ENCODE measurements at regions not wholly inside any gene's neighbourhood (a gene's known extent, or its start where the extent isn't known, plus 50 kb on each side); places are given as distances from the start of the nearest gene placed in this dataset.

DNA sequence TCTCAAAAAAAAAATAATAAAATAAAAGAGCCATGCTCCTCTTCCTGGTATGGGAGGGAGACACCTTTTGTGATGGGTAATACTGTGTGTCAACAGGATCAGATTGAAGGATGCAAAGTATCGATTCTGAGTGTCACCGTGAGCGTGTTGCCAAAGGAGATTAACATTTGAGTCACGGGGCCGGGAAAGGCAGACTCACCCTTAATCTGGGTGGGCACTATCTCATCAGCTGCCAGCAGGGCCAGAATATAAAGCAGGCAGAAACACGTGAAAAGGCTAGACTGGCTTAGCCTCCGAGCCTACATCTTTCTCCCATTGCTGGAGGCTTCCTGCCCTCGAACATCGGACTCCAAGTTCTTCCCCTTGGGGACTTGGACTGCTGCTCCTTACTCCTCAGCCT, 95.4 kb downstream of the SHOX start:
- H3K36me3 ChIP-seq, result no peaks in the 10 kb centered on the region
- TF ChIP-seq POLR2A (IDR thresholded peaks at IDR 0.05), result no peak
- TF ChIP-seq POLR2AphosphoS5 (IDR thresholded peaks at IDR 0.05), result no peak
- TF ChIP-seq, protein P1, sequence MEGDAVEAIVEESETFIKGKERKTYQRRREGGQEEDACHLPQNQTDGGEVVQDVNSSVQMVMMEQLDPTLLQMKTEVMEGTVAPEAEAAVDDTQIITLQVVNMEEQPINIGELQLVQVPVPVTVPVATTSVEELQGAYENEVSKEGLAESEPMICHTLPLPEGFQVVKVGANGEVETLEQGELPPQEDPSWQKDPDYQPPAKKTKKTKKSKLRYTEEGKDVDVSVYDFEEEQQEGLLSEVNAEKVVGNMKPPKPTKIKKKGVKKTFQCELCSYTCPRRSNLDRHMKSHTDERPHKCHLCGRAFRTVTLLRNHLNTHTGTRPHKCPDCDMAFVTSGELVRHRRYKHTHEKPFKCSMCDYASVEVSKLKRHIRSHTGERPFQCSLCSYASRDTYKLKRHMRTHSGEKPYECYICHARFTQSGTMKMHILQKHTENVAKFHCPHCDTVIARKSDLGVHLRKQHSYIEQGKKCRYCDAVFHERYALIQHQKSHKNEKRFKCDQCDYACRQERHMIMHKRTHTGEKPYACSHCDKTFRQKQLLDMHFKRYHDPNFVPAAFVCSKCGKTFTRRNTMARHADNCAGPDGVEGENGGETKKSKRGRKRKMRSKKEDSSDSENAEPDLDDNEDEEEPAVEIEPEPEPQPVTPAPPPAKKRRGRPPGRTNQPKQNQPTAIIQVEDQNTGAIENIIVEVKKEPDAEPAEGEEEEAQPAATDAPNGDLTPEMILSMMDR (IDR thresholded peaks at IDR 0.05), result no peak
- intact Hi-C loops (cut with DNase I; ENCODE audit: low total_unique reads), result no loop called here
- H3K9me3 ChIP-seq, result peaks cover 9 to 14% of the 10 kb centered on the region in 2 donors
- H3K4me3 ChIP-seq, result no peak overlapping the region
- DNase-seq (ENCODE audit: low spot score in 2 of 2), result no peak
- H3K4me1 ChIP-seq, result no peaks in the 10 kb centered on the region
- H3K27me3 ChIP-seq, result no peaks in the 10 kb centered on the region
- H3K27ac ChIP-seq, result no peak overlapping the region

DNA sequence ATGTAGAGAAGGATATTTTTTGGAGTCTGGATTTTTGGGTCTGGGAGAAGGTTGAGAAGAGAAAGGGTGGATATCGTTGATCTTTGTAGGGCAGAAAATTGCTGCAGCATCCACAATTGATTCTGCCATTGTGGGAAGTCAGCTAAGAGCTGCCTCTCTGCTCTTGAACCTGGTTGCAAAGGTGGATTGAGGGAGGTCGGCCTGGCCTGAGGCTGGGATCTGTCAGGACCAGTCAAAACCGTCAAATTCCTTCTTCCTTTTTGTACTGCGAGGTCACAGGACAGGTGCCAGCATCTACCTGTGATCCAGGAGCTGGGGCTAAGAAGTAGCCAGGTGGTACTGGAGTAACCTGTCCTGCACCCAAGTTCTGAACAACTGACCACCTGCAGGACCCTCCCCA, 93.7 kb downstream of the SHOX start:
- intact Hi-C loops (cut with DNase I; ENCODE audit: low total_unique reads), result no loop called here
- Histone ChIP-seq H3K4me3 (no peak overlapping the region), H3K36me3 (no peaks in the 10 kb centered on the region), H3K27me3 (no peaks in the 10 kb centered on the region), H3K27ac (no peak overlapping the region), H3K9me3 (peaks cover 9 to 14% of the 10 kb centered on the region in 2 donors), H3K4me1 (no peaks in the 10 kb centered on the region)
- DNase-seq (ENCODE audit: low spot score in 2 of 2), result no peak
- TF ChIP-seq, protein P1 (IDR thresholded peaks at IDR 0.05), result no peak
- no peak for TF ChIP-seq POLR2AphosphoS5 (IDR thresholded peaks at IDR 0.05)
- TF ChIP-seq POLR2A (IDR thresholded peaks at IDR 0.05), result no peak

DNA sequence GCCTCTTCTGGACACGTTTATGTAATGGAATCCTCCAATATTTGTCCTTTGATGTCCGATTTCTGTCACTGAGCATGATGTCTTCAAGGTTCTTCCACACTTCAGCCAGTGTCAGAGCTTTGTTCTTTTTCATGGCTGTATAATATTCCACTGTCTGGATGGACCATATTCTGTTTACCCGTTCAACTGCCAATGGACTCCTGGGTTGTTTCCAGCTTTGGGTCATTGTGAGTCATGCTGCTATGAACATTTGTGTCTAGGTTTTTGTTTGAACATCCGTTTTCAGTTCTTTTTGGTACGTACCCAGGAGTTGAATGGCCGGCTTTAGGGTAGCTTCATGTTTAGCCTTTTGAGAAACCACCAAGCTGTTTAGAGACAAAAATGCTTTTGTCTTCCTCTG, 93.2 kb downstream of the SHOX start:
- H3K27ac ChIP-seq, result no peak overlapping the region
- no peaks in the 10 kb centered on the region for H3K27me3 ChIP-seq
- H3K9me3 ChIP-seq, result peaks cover 9 to 14% of the 10 kb centered on the region in 2 donors
- TF ChIP-seq, protein P1 (IDR thresholded peaks at IDR 0.05), result no peak
- TF ChIP-seq POLR2A (IDR thresholded peaks at IDR 0.05), result no peak
- TF ChIP-seq POLR2AphosphoS5 (IDR thresholded peaks at IDR 0.05), result no peak
- intact Hi-C loops (cut with DNase I; ENCODE audit: low total_unique reads), result no loop called here
- DNase-seq (ENCODE audit: low spot score in 2 of 2), result no peak
- H3K36me3 ChIP-seq, result no peaks in the 10 kb centered on the region
- no peaks in the 10 kb centered on the region for H3K4me1 ChIP-seq
- H3K4me3 ChIP-seq, result no peak overlapping the region

GRCh38 chrX:721354-721753, 90.8 kb downstream of the SHOX start:
- Histone ChIP-seq H3K36me3 (no peaks in the 10 kb centered on the region), H3K27me3 (no peaks in the 10 kb centered on the region), H3K27ac (no peak overlapping the region), H3K4me3 (no peak overlapping the region), H3K4me1 (no peaks in the 10 kb centered on the region), H3K9me3 (peaks cover 11 to 28% of the 10 kb centered on the region in 2 donors)
- TF ChIP-seq POLR2A (IDR thresholded peaks at IDR 0.05) (no peak), POLR2AphosphoS5 (IDR thresholded peaks at IDR 0.05) (no peak)
- TF ChIP-seq, protein P1 (IDR thresholded peaks at IDR 0.05), result no peak
- DNase-seq (ENCODE audit: low spot score in 2 of 2), result no peak
- intact Hi-C loops (cut with DNase I; ENCODE audit: low total_unique reads), result no loop called here

DNA sequence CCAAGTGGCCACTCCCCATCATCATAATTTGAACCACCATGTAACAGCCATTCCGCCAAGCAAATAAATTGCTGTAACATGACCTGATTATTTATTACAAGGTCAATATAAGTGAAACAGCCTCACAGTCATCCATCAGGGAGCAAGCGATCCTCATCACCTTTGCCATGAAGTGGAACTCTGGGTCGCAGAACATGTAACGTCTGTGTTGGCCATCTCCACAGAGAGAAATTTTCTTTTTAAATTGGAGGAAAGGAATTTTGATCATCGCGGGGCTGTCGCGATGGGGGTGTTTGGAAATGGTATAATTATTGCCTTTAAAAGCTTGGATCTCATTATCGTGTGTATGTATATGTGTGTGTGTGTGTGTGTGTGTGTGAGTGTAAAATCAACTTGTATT, 90.2 kb downstream of the SHOX start:
- Histone ChIP-seq H3K27ac (no peak overlapping the region), H3K4me3 (no peak overlapping the region), H3K27me3 (no peaks in the 10 kb centered on the region), H3K36me3 (no peaks in the 10 kb centered on the region), H3K4me1 (no peaks in the 10 kb centered on the region), H3K9me3 (peaks cover 11 to 28% of the 10 kb centered on the region in 2 donors)
- no peak for TF ChIP-seq POLR2A (IDR thresholded peaks at IDR 0.05)
- TF ChIP-seq, protein P1 (IDR thresholded peaks at IDR 0.05), result no peak
- TF ChIP-seq POLR2AphosphoS5 (IDR thresholded peaks at IDR 0.05), result no peak
- no peak for DNase-seq (ENCODE audit: low spot score in 2 of 2)
- intact Hi-C loops (cut with DNase I; ENCODE audit: low total_unique reads), result no loop called here

Measured in breast epithelium (tissue), 4 donors.